ENCODE measurements at regions not wholly inside any gene's neighbourhood (a gene's known extent, or its start where the extent isn't known, plus 50 kb on each side); places are given as distances from the start of the nearest gene placed in this dataset.

DNA sequence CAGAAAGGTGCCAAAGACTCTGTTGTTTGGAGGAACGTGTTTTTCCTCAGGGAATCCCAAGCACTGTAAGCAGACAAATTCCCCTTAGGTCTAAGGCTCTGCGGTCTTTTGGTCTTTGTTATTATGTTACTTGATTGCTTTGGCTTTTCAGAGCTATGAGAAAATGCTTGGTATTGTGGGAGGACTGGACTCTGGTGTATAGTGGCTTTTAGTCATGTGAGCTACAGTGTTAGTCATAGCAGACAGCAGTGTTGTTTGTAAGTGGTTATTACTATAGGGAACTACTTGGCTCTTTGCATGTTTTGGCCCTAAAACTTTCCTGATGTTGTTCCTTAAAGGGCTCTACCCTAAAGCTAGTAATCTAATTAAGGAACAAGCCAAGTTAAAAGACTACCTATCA is 956.2 kb upstream of the LRATD1 start (continued):
- TF ChIP-seq, protein P1, sequence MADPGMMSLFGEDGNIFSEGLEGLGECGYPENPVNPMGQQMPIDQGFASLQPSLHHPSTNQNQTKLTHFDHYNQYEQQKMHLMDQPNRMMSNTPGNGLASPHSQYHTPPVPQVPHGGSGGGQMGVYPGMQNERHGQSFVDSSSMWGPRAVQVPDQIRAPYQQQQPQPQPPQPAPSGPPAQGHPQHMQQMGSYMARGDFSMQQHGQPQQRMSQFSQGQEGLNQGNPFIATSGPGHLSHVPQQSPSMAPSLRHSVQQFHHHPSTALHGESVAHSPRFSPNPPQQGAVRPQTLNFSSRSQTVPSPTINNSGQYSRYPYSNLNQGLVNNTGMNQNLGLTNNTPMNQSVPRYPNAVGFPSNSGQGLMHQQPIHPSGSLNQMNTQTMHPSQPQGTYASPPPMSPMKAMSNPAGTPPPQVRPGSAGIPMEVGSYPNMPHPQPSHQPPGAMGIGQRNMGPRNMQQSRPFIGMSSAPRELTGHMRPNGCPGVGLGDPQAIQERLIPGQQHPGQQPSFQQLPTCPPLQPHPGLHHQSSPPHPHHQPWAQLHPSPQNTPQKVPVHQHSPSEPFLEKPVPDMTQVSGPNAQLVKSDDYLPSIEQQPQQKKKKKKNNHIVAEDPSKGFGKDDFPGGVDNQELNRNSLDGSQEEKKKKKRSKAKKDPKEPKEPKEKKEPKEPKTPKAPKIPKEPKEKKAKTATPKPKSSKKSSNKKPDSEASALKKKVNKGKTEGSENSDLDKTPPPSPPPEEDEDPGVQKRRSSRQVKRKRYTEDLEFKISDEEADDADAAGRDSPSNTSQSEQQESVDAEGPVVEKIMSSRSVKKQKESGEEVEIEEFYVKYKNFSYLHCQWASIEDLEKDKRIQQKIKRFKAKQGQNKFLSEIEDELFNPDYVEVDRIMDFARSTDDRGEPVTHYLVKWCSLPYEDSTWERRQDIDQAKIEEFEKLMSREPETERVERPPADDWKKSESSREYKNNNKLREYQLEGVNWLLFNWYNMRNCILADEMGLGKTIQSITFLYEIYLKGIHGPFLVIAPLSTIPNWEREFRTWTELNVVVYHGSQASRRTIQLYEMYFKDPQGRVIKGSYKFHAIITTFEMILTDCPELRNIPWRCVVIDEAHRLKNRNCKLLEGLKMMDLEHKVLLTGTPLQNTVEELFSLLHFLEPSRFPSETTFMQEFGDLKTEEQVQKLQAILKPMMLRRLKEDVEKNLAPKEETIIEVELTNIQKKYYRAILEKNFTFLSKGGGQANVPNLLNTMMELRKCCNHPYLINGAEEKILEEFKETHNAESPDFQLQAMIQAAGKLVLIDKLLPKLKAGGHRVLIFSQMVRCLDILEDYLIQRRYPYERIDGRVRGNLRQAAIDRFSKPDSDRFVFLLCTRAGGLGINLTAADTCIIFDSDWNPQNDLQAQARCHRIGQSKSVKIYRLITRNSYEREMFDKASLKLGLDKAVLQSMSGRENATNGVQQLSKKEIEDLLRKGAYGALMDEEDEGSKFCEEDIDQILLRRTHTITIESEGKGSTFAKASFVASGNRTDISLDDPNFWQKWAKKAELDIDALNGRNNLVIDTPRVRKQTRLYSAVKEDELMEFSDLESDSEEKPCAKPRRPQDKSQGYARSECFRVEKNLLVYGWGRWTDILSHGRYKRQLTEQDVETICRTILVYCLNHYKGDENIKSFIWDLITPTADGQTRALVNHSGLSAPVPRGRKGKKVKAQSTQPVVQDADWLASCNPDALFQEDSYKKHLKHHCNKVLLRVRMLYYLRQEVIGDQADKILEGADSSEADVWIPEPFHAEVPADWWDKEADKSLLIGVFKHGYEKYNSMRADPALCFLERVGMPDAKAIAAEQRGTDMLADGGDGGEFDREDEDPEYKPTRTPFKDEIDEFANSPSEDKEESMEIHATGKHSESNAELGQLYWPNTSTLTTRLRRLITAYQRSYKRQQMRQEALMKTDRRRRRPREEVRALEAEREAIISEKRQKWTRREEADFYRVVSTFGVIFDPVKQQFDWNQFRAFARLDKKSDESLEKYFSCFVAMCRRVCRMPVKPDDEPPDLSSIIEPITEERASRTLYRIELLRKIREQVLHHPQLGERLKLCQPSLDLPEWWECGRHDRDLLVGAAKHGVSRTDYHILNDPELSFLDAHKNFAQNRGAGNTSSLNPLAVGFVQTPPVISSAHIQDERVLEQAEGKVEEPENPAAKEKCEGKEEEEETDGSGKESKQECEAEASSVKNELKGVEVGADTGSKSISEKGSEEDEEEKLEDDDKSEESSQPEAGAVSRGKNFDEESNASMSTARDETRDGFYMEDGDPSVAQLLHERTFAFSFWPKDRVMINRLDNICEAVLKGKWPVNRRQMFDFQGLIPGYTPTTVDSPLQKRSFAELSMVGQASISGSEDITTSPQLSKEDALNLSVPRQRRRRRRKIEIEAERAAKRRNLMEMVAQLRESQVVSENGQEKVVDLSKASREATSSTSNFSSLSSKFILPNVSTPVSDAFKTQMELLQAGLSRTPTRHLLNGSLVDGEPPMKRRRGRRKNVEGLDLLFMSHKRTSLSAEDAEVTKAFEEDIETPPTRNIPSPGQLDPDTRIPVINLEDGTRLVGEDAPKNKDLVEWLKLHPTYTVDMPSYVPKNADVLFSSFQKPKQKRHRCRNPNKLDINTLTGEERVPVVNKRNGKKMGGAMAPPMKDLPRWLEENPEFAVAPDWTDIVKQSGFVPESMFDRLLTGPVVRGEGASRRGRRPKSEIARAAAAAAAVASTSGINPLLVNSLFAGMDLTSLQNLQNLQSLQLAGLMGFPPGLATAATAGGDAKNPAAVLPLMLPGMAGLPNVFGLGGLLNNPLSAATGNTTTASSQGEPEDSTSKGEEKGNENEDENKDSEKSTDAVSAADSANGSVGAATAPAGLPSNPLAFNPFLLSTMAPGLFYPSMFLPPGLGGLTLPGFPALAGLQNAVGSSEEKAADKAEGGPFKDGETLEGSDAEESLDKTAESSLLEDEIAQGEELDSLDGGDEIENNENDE (IDR thresholded peaks at IDR 0.05; ENCODE audit: insufficient replicate concordance, low read length): no peak
- TF ChIP-seq MAFK (IDR thresholded peaks at IDR 0.05; ENCODE audit: low read depth, low read length) (no peak), RBBP5 (IDR thresholded peaks at IDR 0.05; ENCODE audit: borderline replicate concordance, low read depth, low read length) (no peak), EP300 (IDR thresholded peaks at IDR 0.05; ENCODE audit: borderline replicate concordance in 1 of 2, low read depth in 2 of 2, low read length in 2 of 2) (no peak), POU5F1 (IDR thresholded peaks at IDR 0.05; ENCODE audit: low read depth, low read length) (no peak), GTF2F1 (IDR thresholded peaks at IDR 0.05; ENCODE audit: borderline replicate concordance, low read depth, low read length) (no peak), CHD2 (IDR thresholded peaks at IDR 0.05; ENCODE audit: low read length) (no peak), RXRA (IDR thresholded peaks at IDR 0.05; ENCODE audit: insufficient read depth, low read depth, low read length) (no peak), EGR1 (IDR thresholded peaks at IDR 0.05; ENCODE audit: borderline replicate concordance, low read depth, low read length) (no peak), RFX5 (IDR thresholded peaks at IDR 0.05; ENCODE audit: borderline replicate concordance, low read depth, low read length) (no peak), PHF8 (conservative IDR thresholded peaks at IDR 0.05; ENCODE audit: low read depth, low read length) (no peak), SAP30 (IDR thresholded peaks at IDR 0.05; ENCODE audit: insufficient read depth, insufficient replicate concordance, low read length) (no peak)

All from H1 (cell line).